Pancreas (tissue), 10 donors: ENCODE measurements at regions not wholly inside any gene's neighbourhood (a gene's known extent, or its start where the extent isn't known, plus 50 kb on each side); places are given as distances from the start of the nearest gene placed in this dataset.

Experiments
- ATAC-seq, 4 donors: fragments of 200-7000 bp; cut with Tn5 transposase; one replicate each; pipeline versions ENCODE4 v1.8.0 to v1.9.1; 2020; ENCODE audit warnings: mild to moderate bottlenecking in 4 of 4, moderate library complexity in 4 of 4
- DNase-seq, 6 donors: peaks; one replicate each; pipeline ENCODE4 v3.0.0-alpha.2; 2020
- FAIRE-seq: peaks from 2 replicates; lab custom pipeline; 2012; peaks lifted over from hg19 to GRCh38; lab: Jason Lieb, UNC
- H3K27ac ChIP-seq, 4 donors: fragments of 200-600 bp; sonication (generic); 1 replicate in 3 of 4; 2 replicates in 1 of 4; pipeline versions ENCODE4 v1.5.0 to v1.8.0; 2020
- H3K27me3 ChIP-seq, 4 donors: fragments of 200-600 bp; one replicate each; pipeline ENCODE4 v1.8.0; 2021
- H3K36me3 ChIP-seq, 3 donors: fragments of 200-600 bp; sonication (generic) in 1 of 3; one replicate each; pipeline versions ENCODE4 v1.5.0 to v1.8.0; 2020 to 2021
- H3K4me1 ChIP-seq, 3 donors: fragments of 200-600 bp; one replicate each; pipeline ENCODE4 v1.8.0; 2021
- H3K4me3 ChIP-seq, 4 donors: fragments of 200-600 bp; sonication (generic) in 2 of 4; one replicate each; pipeline versions ENCODE4 v1.5.0 to v1.8.0; 2020 to 2021
- H3K9me3 ChIP-seq, 4 donors: fragments of 200-600 bp; one replicate each; pipeline ENCODE4 v1.8.0; 2021
- WGBS, 2 donors: extraction: QIAGEN DNeasy Blood & Tissue Kit; methylation state at CpG; one replicate each; pipeline ENCODE4 v1.1.7; 2013; 5-methylcytosine and 5-hydroxymethylcytosine counted together
- intact Hi-C, 3 donors: fragments of 100-400 bp; cut with DNase I; formaldehyde crosslinking; loops; one replicate each; pipeline versions ENCODE4 v1.11.1 to v1.14.2; 2022
- TF ChIP-seq, protein P1 (sequence below), 4 donors: fragments of 200-600 bp; sonication (generic) in 3 of 4; IDR thresholded peaks; one replicate each; pipeline versions ENCODE4 v1.5.0 to v1.8.0; 2021; ENCODE audit warnings: antibody characterized with exemption in 4 of 4
- donor health status: healthy with polysubstance abuse.
- donor health status: DM: no; HTN: no; CAD: no; lungs with moderate emphysema.
- donor health status: DM: no; HTN: no; CAD: no.
- donor health status: control.
- donor health status: control.
- donor health status: Bipolar disorder and iron deficiency.
- donor health status: DM: yes; HTN: yes; CAD: no.
- donor health status: DM: no; HTN: no; CAD: no.
- donor health status: DM: no; HTN: no; CAD: no.
- donor health status: DM: yes; HTN: yes; CAD: no.

DNA sequence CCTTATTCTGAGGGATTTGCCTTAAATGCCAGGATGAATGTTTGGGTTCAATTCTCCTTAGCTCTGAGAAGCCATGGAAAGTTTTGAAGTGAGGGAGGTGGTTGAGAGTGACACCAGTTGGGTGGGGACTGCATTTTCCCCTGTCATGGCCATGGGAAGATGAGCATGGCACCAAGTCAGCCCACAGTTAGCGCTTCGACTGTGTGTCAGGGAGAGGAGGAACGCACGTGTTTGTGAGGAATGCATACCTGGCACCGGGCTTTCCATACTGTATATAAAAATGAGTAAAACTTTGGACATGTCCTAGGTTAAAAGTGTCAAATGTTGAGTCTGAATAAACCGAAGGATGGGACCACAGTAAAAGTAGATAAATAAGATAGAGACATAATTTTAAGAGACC, 187.5 kb upstream of the KL start:
- ATAC-seq (no peak), FAIRE-seq (no peak)

DNA sequence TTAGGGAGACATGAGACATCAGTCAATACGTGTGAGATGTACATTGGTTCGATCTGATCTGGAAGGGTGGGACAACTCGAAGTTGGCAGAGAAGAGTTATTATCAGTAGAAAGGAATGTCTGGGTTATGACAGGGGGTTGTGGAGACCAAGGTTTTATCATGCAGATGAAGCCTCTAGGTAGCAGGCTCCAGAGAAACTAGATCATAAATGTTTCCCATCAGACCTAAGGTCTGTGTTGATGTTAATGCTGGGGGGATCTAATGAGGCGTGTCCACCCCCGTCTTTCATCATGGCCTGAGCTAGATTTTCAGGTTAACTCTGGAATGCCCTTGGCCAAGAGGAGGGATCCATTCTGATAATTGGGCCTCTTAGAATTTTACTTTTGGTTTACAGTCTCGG, 187.0 kb upstream of the KL start:
- intact Hi-C loops = no loop called here
- H3K4me3 ChIP-seq = no peak overlapping the region
- ATAC-seq (no peak), DNase-seq (no peak), FAIRE-seq (no peak)
- no peak overlapping the region for H3K27ac ChIP-seq
- H3K27me3 ChIP-seq = no peaks in the 10 kb centered on the region
- H3K4me1 ChIP-seq = no peaks in the 10 kb centered on the region
- no peaks in the 10 kb centered on the region for H3K36me3 ChIP-seq
- TF ChIP-seq, protein P1, sequence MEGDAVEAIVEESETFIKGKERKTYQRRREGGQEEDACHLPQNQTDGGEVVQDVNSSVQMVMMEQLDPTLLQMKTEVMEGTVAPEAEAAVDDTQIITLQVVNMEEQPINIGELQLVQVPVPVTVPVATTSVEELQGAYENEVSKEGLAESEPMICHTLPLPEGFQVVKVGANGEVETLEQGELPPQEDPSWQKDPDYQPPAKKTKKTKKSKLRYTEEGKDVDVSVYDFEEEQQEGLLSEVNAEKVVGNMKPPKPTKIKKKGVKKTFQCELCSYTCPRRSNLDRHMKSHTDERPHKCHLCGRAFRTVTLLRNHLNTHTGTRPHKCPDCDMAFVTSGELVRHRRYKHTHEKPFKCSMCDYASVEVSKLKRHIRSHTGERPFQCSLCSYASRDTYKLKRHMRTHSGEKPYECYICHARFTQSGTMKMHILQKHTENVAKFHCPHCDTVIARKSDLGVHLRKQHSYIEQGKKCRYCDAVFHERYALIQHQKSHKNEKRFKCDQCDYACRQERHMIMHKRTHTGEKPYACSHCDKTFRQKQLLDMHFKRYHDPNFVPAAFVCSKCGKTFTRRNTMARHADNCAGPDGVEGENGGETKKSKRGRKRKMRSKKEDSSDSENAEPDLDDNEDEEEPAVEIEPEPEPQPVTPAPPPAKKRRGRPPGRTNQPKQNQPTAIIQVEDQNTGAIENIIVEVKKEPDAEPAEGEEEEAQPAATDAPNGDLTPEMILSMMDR (IDR thresholded peaks at IDR 0.05) = no peak
- 60 to 70% methylated on average over 6 of the region's 6 CpGs for WGBS, 2 donors
- H3K9me3 ChIP-seq = no peaks in the 10 kb centered on the region

More for the DNA sequence above, 187.5 kb upstream of the KL start:
- 84 to 93% methylated on average over 6 of the region's 6 CpGs for WGBS, 2 donors
- TF ChIP-seq, protein P1 (IDR thresholded peaks at IDR 0.05) = no peak
- no peaks in the 10 kb centered on the region for H3K4me1 ChIP-seq
- intact Hi-C loops = no loop called here
- H3K36me3 ChIP-seq = no peaks in the 10 kb centered on the region
- no peak overlapping the region for H3K27ac ChIP-seq
- no peak for DNase-seq
- H3K9me3 ChIP-seq = no peaks in the 10 kb centered on the region
- H3K27me3 ChIP-seq = no peaks in the 10 kb centered on the region
- no peak overlapping the region for H3K4me3 ChIP-seq

DNA sequence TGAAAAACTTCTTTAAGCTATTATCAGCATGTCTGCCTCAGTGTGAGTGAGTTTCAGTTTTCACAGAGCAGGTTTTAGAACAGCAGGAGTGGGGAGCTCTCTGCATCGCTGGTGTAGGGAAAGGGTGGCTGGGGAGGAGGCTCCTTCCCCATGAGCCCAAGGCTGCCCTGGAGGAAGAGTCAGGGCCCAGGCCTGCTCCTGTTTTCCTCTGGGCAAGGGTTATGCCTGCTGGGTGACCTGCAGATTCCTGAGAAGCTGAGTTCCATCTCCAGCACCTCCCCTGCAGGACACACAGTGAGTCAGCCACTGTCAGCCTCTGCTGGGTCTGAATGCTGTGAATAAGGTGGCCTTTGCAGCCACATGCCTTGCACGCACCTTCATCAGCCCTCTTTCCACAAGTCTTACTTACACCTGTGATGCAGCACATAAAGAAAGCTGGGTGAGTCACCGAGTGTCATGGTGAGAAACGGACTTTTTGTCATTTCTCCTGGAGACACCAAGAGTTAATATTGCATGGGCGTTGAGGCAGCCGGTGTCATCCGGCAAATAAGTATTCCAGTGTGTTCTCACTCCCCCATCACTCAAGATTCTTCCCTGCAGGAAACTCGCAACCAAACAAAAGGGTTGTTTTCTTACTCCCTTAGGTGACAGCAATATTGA, 186.4 kb upstream of the KL start:
- 68 to 73% methylated on average over 8 of the region's 8 CpGs for WGBS, 2 donors
- ATAC-seq = no peak
- Histone ChIP-seq H3K4me1 (no peaks in the 10 kb centered on the region), H3K27ac (no peak overlapping the region), H3K36me3 (no peaks in the 10 kb centered on the region), H3K9me3 (no peaks in the 10 kb centered on the region), H3K27me3 (no peaks in the 10 kb centered on the region), H3K4me3 (no peak overlapping the region)
- TF ChIP-seq, protein P1 (IDR thresholded peaks at IDR 0.05) = no peak
- FAIRE-seq = no peak
- DNase-seq = no peak
- intact Hi-C loops = no loop called here

DNA sequence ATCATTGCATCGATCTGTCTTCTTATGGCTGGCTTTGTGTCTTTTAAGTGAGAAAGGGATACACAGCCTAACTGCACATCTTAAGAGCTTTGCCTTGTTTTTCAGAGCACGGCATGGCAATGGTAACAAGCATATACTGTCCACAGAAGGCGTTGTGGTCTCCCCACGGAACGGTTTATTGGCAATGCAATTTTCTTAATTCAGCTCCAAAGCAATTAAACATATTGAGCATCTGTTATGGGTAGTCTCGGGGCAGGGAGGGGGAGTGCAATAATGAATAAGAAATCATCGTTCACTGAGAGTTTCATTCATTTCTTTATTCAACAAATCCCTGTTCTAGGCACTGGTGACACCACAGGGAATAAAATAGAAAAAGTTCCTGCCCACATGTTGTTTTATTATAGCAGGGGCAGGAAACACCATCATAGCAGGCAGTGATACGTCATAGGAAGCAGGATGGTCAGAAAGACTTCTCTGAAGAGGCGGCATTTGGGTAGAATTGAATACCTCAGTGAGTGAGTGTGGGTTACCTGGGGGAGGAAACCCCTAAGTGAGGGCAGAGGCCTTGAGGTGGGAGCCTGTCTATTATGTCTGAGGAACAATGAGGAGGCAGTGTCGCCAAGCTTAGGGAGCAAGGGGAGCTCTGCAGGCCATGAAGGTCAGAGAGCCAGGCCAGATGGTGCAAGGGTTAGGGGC, 185.7 kb upstream of the KL start:
- no peak overlapping the region for H3K27ac ChIP-seq
- ATAC-seq (no peak), FAIRE-seq (no peak), DNase-seq (no peak)
- H3K4me1 ChIP-seq = no peaks in the 10 kb centered on the region
- H3K4me3 ChIP-seq = no peak overlapping the region
- H3K36me3 ChIP-seq = no peaks in the 10 kb centered on the region
- intact Hi-C loops = no loop called here
- no peaks in the 10 kb centered on the region for H3K27me3 ChIP-seq
- TF ChIP-seq, protein P1 (IDR thresholded peaks at IDR 0.05) = no peak
- no peaks in the 10 kb centered on the region for H3K9me3 ChIP-seq
- 75 to 89% methylated on average over 10 of the region's 10 CpGs for WGBS, 2 donors
